ENCODE measurements at regions not wholly inside any gene's neighbourhood (a gene's known extent, or its start where the extent isn't known, plus 50 kb on each side); places are given as distances from the start of the nearest gene placed in this dataset.

- Histone ChIP-seq H3F3A (ENCODE audit: insufficient read depth, low read length, poor library complexity, severe bottlenecking) (no peaks in the 10 kb centered on the region), H2AFZ (ENCODE audit: low read depth, low read length) (no peak overlapping the region), H3K9ac (ENCODE audit: low read length) (no peak overlapping the region), H3K4me2 (ENCODE audit: low read length) (no peak overlapping the region), H3K79me2 (replicated peaks; ENCODE audit: insufficient read depth, low read length) (no peaks in the 10 kb centered on the region), H3K4me3 (ENCODE audit: low read length) (no peak overlapping the region), H3K9me3 (ENCODE audit: low read length) (no peaks in the 10 kb centered on the region), H3K27me3 (ENCODE audit: insufficient read depth, low read depth, low read length) (no peaks in the 10 kb centered on the region), H3K27ac (ENCODE audit: low read length) (no peak overlapping the region), H3K36me3 (ENCODE audit: insufficient read depth, low read length) (no peaks in the 10 kb centered on the region), H4K20me1 (ENCODE audit: insufficient read depth) (no peaks in the 10 kb centered on the region), H3K9me2 (ENCODE audit: insufficient read depth, low read length) (no peaks in the 10 kb centered on the region)
- TF ChIP-seq TAF1 (IDR thresholded peaks at IDR 0.05; ENCODE audit: low read depth) (no peak), CTCF (IDR thresholded peaks at IDR 0.05; ENCODE audit: poor library complexity, severe bottlenecking) (no peak), EP300 (conservative IDR thresholded peaks at IDR 0.05; ENCODE audit: poor library complexity, severe bottlenecking) (no peak)
Observed at GRCh38 chr6:133759524-133759923, 129.4 kb upstream of the TCF21 start.

- H3K27me3 ChIP-seq (ENCODE audit: insufficient read depth, low read depth, low read length): no peaks in the 10 kb centered on the region
- H3K27ac ChIP-seq (ENCODE audit: low read length): no peak overlapping the region
- no peaks in the 10 kb centered on the region for H3K36me3 ChIP-seq (ENCODE audit: insufficient read depth, low read length)
- no peaks in the 10 kb centered on the region for H3K9me2 ChIP-seq (ENCODE audit: insufficient read depth, low read length)
- no peaks in the 10 kb centered on the region for H3K79me2 ChIP-seq (replicated peaks; ENCODE audit: insufficient read depth, low read length)
- no peaks in the 10 kb centered on the region for H4K20me1 ChIP-seq (ENCODE audit: insufficient read depth)
- H2AFZ ChIP-seq (ENCODE audit: low read depth, low read length): no peak overlapping the region
- TF ChIP-seq CTCF (IDR thresholded peaks at IDR 0.05; ENCODE audit: poor library complexity, severe bottlenecking) (no peak), MXI1 (conservative IDR thresholded peaks at IDR 0.05; ENCODE audit: poor library complexity, severe bottlenecking) (no peak), REST (IDR thresholded peaks at IDR 0.05; ENCODE audit: borderline replicate concordance) (no peak), EP300 (conservative IDR thresholded peaks at IDR 0.05; ENCODE audit: poor library complexity, severe bottlenecking) (no peak), EZH2 (IDR thresholded peaks at IDR 0.05; ENCODE audit: borderline replicate concordance, insufficient read depth, low read length, poor library complexity, severe bottlenecking) (no peak)
- H3K9me3 ChIP-seq (ENCODE audit: low read length): no peaks in the 10 kb centered on the region
- H3F3A ChIP-seq (ENCODE audit: insufficient read depth, low read length, poor library complexity, severe bottlenecking): no peaks in the 10 kb centered on the region
- no peak overlapping the region for H3K4me2 ChIP-seq (ENCODE audit: low read length)
- no peak overlapping the region for H3K4me3 ChIP-seq (ENCODE audit: low read length)
- no peak overlapping the region for H3K9ac ChIP-seq (ENCODE audit: low read length)
Observed at GRCh38 chr6:133761706-133762105, 127.2 kb upstream of the TCF21 start.

Data from neural cell (in vitro differentiated cells).